ENCODE measurements at regions not wholly inside any gene's neighbourhood (a gene's known extent, or its start where the extent isn't known, plus 50 kb on each side); places are given as distances from the start of the nearest gene placed in this dataset.

GRCh38 chr13:36493046-36493445 is 60.8 kb downstream of the CCNA1 start:
- Histone ChIP-seq H4K20me1 (ENCODE audit: insufficient read depth, poor library complexity, severe bottlenecking) (no peaks in the 10 kb centered on the region), H2AFZ (no peak overlapping the region), H3K36me3 (replicated peaks; ENCODE audit: insufficient read depth, low read depth) (no peaks in the 10 kb centered on the region), H3K27ac (no peak overlapping the region), H3K4me1 (ENCODE audit: insufficient read depth) (no peaks in the 10 kb centered on the region), H3K27me3 (no peaks in the 10 kb centered on the region), H3K4me3 (no peak overlapping the region), H3K9me2 (replicated peaks; ENCODE audit: insufficient read depth) (no peaks in the 10 kb centered on the region), H3K4me2 (no peak overlapping the region), H3K9me3 (ENCODE audit: low read depth) (no peaks in the 10 kb centered on the region), H3K79me2 (no peaks in the 10 kb centered on the region)
- 50% methylated on average over 1 of the region's 1 CpG for WGBS (ENCODE audit: low lambda C conversion rate, missing lambda C conversion rate)
- TF ChIP-seq, protein P1, sequence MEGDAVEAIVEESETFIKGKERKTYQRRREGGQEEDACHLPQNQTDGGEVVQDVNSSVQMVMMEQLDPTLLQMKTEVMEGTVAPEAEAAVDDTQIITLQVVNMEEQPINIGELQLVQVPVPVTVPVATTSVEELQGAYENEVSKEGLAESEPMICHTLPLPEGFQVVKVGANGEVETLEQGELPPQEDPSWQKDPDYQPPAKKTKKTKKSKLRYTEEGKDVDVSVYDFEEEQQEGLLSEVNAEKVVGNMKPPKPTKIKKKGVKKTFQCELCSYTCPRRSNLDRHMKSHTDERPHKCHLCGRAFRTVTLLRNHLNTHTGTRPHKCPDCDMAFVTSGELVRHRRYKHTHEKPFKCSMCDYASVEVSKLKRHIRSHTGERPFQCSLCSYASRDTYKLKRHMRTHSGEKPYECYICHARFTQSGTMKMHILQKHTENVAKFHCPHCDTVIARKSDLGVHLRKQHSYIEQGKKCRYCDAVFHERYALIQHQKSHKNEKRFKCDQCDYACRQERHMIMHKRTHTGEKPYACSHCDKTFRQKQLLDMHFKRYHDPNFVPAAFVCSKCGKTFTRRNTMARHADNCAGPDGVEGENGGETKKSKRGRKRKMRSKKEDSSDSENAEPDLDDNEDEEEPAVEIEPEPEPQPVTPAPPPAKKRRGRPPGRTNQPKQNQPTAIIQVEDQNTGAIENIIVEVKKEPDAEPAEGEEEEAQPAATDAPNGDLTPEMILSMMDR (IDR thresholded peaks at IDR 0.05; ENCODE audit: poor library complexity) = no peak
- TF ChIP-seq EZH2phosphoT487 (IDR thresholded peaks at IDR 0.05; ENCODE audit: low read depth, severe bottlenecking, unreplicated experiment) (no peak), EZH2 (IDR thresholded peaks at IDR 0.05; ENCODE audit: borderline replicate concordance) (no peak)
- DNase-seq (ENCODE audit: low spot score) = no peak

DNA sequence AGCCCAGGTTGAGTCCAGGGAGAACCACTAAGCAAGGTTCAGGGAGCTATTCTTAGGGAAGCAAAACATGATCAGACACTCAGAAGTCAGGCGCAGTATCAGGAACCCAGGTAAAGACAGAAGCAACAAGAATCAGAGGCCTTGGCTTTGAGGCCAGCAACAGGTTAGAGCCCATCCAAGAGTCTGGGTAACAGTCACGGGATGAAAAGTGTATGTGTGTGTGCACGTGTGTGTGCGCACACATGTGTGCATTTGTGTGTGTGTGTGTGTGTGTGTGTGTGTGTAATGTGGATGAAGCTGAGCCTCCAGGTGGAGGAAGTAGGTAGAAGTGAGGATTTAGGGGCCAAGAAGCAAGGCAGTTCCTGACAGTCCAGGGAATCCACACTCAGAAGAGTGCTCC is 63.1 kb downstream of the CCNA1 start:
- no peaks in the 10 kb centered on the region for H3K79me2 ChIP-seq
- TF ChIP-seq EZH2 (IDR thresholded peaks at IDR 0.05; ENCODE audit: borderline replicate concordance) (no peak), EZH2phosphoT487 (IDR thresholded peaks at IDR 0.05; ENCODE audit: low read depth, severe bottlenecking, unreplicated experiment) (no peak)
- TF ChIP-seq, protein P1 (IDR thresholded peaks at IDR 0.05; ENCODE audit: poor library complexity) = no peak
- H3K27me3 ChIP-seq = no peaks in the 10 kb centered on the region
- H3K9me2 ChIP-seq (replicated peaks; ENCODE audit: insufficient read depth) = no peaks in the 10 kb centered on the region
- H3K36me3 ChIP-seq (replicated peaks; ENCODE audit: insufficient read depth, low read depth) = no peaks in the 10 kb centered on the region
- no peaks in the 10 kb centered on the region for H3K9me3 ChIP-seq (ENCODE audit: low read depth)
- no peak for DNase-seq (ENCODE audit: low spot score)
- H4K20me1 ChIP-seq (ENCODE audit: insufficient read depth, poor library complexity, severe bottlenecking) = no peaks in the 10 kb centered on the region
- no peaks in the 10 kb centered on the region for H3K4me1 ChIP-seq (ENCODE audit: insufficient read depth)
- no peak overlapping the region for H3K4me2 ChIP-seq
- whole genome bisulfite sequencing (ENCODE audit: low lambda C conversion rate, missing lambda C conversion rate) = 94% methylated on average over 4 of the region's 4 CpGs
- no peak overlapping the region for H2AFZ ChIP-seq
- no peak overlapping the region for H3K27ac ChIP-seq
- no peak overlapping the region for H3K4me3 ChIP-seq

DNA sequence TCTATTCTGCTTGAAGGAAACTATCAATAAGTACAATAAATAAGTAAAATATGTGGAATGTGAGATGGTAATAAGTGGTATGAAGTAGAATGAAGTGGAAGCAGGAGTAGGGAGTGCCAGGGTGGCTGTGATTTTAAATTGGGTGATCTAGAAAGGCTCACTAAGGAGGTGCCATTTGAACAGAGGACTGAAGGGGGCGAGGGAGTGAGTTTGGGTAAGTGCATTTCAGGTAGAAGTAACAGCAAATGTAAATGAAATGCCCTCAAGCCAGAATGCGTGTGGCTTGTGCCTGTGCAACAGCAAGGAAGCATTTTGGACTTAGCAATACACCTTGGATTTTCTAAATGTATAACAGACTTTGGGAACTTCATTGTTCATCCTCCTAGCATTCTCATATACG is 77.1 kb downstream of the CCNA1 start:
- H3K9me2 ChIP-seq (replicated peaks; ENCODE audit: insufficient read depth) = no peaks in the 10 kb centered on the region
- TF ChIP-seq EZH2 (IDR thresholded peaks at IDR 0.05; ENCODE audit: borderline replicate concordance) = no peak
- TF ChIP-seq, protein P1 (IDR thresholded peaks at IDR 0.05; ENCODE audit: poor library complexity) = no peak
- H3K4me2 ChIP-seq = no peak overlapping the region
- no peak overlapping the region for H3K4me3 ChIP-seq
- no peaks in the 10 kb centered on the region for H3K4me1 ChIP-seq (ENCODE audit: insufficient read depth)
- no peaks in the 10 kb centered on the region for H4K20me1 ChIP-seq (ENCODE audit: insufficient read depth, poor library complexity, severe bottlenecking)
- H3K27ac ChIP-seq = no peak overlapping the region
- no peaks in the 10 kb centered on the region for H3K9me3 ChIP-seq (ENCODE audit: low read depth)
- WGBS (ENCODE audit: low lambda C conversion rate, missing lambda C conversion rate) = 63% methylated on average over 3 of the region's 3 CpGs
- H3K27me3 ChIP-seq = no peaks in the 10 kb centered on the region
- no peak overlapping the region for H2AFZ ChIP-seq
- H3K79me2 ChIP-seq = no peaks in the 10 kb centered on the region
- no peak for DNase-seq (ENCODE audit: low spot score)
- H3K36me3 ChIP-seq (replicated peaks; ENCODE audit: insufficient read depth, low read depth) = no peaks in the 10 kb centered on the region

GRCh38 chr13:36512771-36513170 is 80.5 kb downstream of the CCNA1 start:
- Histone ChIP-seq H3K36me3 (replicated peaks; ENCODE audit: insufficient read depth, low read depth) (no peaks in the 10 kb centered on the region), H3K27ac (no peak overlapping the region), H2AFZ (no peak overlapping the region), H3K9me2 (replicated peaks; ENCODE audit: insufficient read depth) (no peaks in the 10 kb centered on the region), H3K79me2 (no peaks in the 10 kb centered on the region), H3K4me2 (no peak overlapping the region), H4K20me1 (ENCODE audit: insufficient read depth, poor library complexity, severe bottlenecking) (no peaks in the 10 kb centered on the region), H3K9me3 (ENCODE audit: low read depth) (no peaks in the 10 kb centered on the region), H3K4me1 (ENCODE audit: insufficient read depth) (no peaks in the 10 kb centered on the region), H3K27me3 (no peaks in the 10 kb centered on the region), H3K4me3 (no peak overlapping the region)
- TF ChIP-seq EZH2 (IDR thresholded peaks at IDR 0.05; ENCODE audit: borderline replicate concordance) (no peak), EZH2phosphoT487 (IDR thresholded peaks at IDR 0.05; ENCODE audit: low read depth, severe bottlenecking, unreplicated experiment) (no peak)
- TF ChIP-seq, protein P1 (IDR thresholded peaks at IDR 0.05; ENCODE audit: poor library complexity) = no peak
- DNase-seq (ENCODE audit: low spot score) = no peak
- 83% methylated on average over 5 of the region's 5 CpGs for WGBS (ENCODE audit: low lambda C conversion rate, missing lambda C conversion rate)
